GM21367 (cell line): ENCODE measurements at regions not wholly inside any gene's neighbourhood (a gene's known extent, or its start where the extent isn't known, plus 50 kb on each side); places are given as distances from the start of the nearest gene placed in this dataset.

Source experiments
- ATAC-seq: cut with Tn5 transposase; IDR thresholded peaks from one replicate; pipeline ENCODE4 v1.9.1; 2021; ENCODE audit not compliant: unreplicated experiment

- ATAC-seq = no peak
Observed at GRCh38 chr1:238241607-238242006, 350.9 kb upstream of the ZP4 start.

- no peak for ATAC-seq
Observed at GRCh38 chr1:238239343-238239742, 348.6 kb upstream of the ZP4 start.

DNA sequence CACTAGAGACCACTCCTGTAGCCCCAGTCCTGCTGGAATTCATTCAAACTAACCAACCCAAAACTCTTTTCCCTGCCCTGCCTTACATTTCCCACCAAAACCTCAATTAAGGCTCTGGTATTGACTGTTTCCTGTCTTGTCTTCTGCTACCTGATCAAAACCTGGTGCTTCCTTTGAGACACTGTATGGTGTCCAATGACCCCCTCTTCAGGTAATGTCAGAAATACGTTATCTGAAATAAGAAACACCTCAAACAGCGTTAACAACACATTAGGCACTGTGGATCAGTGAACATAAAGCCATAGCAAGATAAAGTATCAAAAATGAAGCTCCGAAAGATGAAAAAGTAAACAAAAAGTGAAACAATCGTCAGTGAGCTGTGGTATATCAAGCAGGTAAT, 343.2 kb upstream of the ZP4 start:
- no peak for ATAC-seq

- no peak for ATAC-seq
Observed at GRCh38 chr1:238232084-238232710, 341.5 kb upstream of the ZP4 start.

DNA sequence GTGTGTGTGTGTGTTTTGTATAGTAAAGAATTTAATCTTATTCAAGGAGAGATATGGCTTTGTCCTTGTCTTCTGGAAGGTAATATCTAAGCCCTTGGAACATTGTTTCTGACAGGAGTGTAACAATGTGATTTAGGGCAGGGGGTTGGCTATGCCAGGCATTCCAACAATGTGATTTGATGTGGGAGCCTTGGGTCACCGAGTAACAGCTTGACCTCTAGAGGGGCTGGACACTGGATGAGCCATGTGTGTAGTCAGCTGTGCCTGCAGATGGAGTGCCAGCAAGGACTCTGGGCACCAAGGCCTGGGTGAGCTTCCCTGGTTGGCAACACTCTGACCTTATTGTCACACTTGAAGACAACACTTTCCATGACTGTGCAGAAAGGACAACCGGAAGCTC, 336.1 kb upstream of the ZP4 start:
- ATAC-seq = no peak

GRCh38 chr1:238223076-238223640, 332.4 kb upstream of the ZP4 start:
- no peak for ATAC-seq

DNA sequence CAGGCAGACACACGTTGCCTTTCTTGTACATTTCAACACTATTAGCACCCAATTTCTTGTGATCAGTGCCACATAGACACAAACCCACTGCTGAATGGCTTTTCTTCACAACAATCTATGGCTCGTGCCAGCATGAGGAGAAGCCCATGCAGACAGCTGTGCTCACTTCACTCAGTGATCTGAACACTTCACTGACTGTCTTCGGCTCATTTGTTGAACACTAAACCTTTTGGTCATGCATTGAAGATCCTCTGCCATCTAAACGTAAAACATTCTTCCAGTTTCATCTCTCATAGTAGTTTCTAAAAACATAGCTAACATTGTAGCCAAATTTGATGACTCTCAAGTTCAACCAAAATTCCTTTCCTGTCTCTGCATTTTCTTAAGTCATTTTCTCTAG, 331.0 kb upstream of the ZP4 start:
- ATAC-seq = no peak

DNA sequence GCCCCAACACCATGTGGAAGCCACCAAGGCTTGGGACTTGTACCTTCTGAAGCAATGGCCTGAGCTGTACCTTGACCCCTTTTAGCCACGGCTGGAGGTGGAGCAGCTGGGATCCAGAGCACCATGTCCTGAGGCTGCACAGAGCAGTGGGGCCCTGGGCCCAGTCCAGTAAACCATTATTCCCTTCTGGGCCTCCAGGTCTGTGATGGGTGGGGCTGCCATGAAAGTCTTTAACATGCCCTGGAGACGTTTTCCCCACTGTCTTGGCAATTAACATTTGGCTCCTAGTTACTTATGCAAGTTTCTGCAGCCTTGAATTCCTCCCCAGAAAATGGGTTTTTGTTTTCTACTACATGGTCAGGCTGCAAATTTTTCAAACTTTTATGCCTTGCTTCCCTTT, 323.7 kb upstream of the ZP4 start:
- ATAC-seq = no peak

DNA sequence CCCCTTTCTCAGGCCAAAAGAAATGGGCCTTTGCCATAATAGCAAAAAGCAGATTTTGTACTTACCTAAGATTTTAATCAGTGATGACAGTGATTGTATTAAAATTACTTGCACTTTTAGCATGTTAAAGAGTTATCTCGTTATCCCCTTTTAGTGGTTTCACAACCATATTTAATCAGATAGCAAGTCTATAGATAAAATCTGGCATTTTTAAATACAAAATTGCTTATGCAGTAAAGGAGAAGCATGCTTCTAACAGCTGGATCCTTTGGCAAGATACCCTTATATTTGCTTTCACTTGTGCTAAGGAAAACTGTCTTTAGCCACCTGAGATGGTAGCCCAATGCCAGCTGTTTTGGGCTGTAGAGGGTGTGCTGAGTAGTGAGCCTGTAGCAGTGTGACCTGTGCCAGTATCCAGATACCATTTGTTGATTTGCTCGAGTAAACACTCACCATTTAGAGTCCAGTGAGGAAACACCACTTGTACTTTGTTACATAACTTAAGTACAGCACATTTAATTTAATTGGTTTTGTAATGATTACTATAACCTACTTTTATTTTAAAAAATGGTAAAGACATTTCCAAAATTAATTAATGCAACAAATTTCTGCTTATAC, 314.4 kb upstream of the ZP4 start:
- no peak for ATAC-seq

DNA sequence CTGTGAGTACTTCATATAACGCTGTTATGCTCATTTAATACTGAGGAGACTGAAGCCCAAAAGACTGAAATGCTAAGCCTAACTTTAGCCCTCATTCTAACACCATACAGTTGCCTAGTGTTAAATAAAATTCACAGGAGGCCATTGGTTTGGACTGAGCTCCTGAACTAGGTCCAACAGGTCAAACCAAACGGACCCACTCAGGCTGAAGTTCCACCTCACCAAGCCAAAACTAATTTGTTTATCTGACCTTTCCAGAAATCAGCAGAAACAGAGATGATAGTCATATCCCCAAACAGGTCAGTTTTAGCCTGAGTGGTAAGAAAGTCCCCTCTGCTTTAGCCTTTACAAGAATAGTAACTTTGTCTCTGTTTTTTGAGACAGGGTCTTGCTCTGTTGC, 311.3 kb upstream of the ZP4 start:
- ATAC-seq = no peak

- no peak for ATAC-seq
Observed at GRCh38 chr1:238199325-238199724, 308.6 kb upstream of the ZP4 start.

- ATAC-seq = no peak
Observed at GRCh38 chr1:238196516-238196915, 305.8 kb upstream of the ZP4 start.

GRCh38 chr1:238191170-238191569, 300.4 kb upstream of the ZP4 start:
- ATAC-seq = no peak

DNA sequence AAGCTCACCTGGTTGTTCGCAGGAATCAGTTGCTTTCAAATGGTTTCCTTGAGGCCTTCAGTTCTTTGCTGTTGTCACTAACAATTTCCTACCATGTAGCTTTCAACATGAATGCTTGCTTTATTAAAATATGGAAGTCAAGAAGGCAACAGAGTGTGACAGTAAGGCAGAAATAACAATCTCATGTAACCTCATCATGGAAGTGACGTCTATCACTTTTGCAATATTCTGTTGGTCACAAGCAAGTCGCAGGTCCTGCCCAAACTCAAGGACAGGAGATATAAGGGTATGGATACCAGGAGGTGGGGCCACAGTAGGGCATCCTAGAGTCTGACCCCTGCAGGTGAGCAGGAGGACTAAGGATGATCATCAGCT, 296.8 kb upstream of the ZP4 start:
- no peak for ATAC-seq

GRCh38 chr1:238186887-238187574, 296.3 kb upstream of the ZP4 start:
- ATAC-seq = no peak

- no peak for ATAC-seq
Observed at GRCh38 chr1:238177960-238178645, 287.4 kb upstream of the ZP4 start.

DNA sequence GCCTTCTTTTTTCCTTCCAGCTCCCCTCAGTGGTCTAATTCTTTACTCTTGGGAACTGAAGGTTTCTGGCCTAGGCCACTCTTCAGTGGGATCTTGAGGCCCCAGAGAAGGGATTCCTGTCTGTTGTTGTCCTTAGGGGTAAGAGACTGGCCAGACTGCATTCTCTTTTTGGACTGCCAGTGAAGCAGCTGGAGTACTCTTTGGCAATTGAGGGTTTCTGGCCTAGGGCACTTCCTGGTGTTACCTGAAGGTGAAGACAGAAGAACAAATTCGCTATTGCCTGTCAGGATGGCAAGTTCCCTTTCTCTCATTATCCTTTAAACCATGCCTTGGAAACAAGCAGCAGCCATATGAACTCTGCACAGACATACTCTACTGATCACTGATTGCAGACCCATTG, 286.6 kb upstream of the ZP4 start:
- no peak for ATAC-seq

- ATAC-seq = no peak
Observed at GRCh38 chr1:238176441-238176840, 285.7 kb upstream of the ZP4 start.

DNA sequence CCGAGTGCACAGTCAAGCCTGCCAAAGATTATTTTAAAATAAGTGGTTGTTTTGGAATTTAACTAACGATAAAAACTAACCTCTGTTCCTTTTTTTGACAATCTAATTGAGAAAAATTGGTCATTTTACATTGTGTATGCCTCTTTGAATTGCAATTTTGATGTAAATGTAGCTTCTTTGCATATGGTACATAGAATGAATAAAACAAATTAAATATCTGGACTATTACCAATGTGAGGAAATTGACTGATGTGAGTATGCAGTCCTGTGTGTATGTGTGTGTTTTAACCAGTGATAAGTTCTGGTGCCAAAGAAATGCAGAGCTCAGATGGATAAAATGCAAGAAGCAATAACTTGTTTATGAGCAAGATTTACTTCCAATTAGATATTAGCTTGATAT, 281.3 kb upstream of the ZP4 start:
- ATAC-seq = no peak

DNA sequence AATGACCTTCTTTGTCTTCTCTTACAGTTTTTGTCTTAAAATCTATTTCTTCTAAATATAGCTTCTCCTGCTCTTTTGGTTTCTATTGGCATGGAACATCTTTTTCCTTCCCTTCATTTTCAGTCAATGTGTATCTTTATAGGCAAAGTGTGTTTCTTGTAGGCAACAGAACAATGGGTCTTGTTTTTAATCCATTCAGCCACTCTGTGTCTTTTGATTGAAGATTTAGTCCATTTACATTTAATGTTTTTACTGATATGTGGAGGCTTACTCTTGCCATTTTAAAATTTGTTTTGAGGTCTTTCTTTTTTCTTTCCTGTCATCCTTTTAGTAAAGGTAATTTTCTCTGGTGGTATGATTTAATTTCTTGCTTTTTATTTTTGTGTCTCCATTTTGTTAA, 271.2 kb upstream of the ZP4 start:
- ATAC-seq = no peak

- no peak for ATAC-seq
Observed at GRCh38 chr1:238153939-238154338, 263.2 kb upstream of the ZP4 start.

DNA sequence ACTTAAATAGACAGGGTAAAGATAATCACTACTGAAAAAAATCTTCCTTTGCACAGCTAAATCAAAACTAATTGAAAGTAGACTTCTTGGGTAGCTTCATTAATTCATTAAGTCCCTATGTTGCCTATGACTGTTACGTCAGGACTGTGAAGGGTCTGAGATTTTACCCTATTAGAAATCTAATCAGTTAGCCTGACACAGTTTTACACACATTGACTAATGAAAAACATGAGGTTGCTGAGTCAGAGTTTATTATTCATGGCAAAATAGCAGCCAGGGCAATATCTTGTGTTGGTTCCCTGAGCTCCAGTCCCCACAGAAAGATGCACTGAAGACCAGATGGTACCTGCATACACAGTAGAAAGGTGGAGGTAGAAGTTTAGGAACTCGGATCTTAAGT, 262.5 kb upstream of the ZP4 start:
- no peak for ATAC-seq
